GM19239 (cell line): ENCODE measurements at regions not wholly inside any gene's neighbourhood (a gene's known extent, or its start where the extent isn't known, plus 50 kb on each side); places are given as distances from the start of the nearest gene placed in this dataset.

ENCODE experiments used
- DNase-seq: peaks from one replicate; pipeline ENCODE4 v3.0.0; 2011; ENCODE audit warnings: low spot score; ENCODE audit not compliant: insufficient read length
- FAIRE-seq: peaks from 2 replicates; lab custom pipeline; 2011; peaks lifted over from hg19 to GRCh38; lab: Jason Lieb, UNC

- DNase-seq (no peak), FAIRE-seq (no peak)
These were observed 54.2 kb upstream of the ZNF32 start for GRCh38 chr10:43702936-43703281.

- DNase-seq (no peak), FAIRE-seq (no peak)
These were observed 53.7 kb upstream of the ZNF32 start for GRCh38 chr10:43702213-43702935.

- DNase-seq: no peak
- FAIRE-seq: no peak
These were observed 52.6 kb upstream of the ZNF32 start for GRCh38 chr10:43701295-43701694.

- DNase-seq (no peak), FAIRE-seq (no peak)
These were observed 51.6 kb upstream of the ZNF32 start for GRCh38 chr10:43700306-43700705.

GRCh38 chr10:43699516-43699915, 50.8 kb upstream of the ZNF32 start:
- no peak for DNase-seq
- no peak for FAIRE-seq
